ENCODE measurements at regions not wholly inside any gene's neighbourhood (a gene's known extent, or its start where the extent isn't known, plus 50 kb on each side); places are given as distances from the start of the nearest gene placed in this dataset.

GRCh38 chr9:73995836-73996235, 501.3 kb upstream of the RORB start:
- TF ChIP-seq, protein P1, sequence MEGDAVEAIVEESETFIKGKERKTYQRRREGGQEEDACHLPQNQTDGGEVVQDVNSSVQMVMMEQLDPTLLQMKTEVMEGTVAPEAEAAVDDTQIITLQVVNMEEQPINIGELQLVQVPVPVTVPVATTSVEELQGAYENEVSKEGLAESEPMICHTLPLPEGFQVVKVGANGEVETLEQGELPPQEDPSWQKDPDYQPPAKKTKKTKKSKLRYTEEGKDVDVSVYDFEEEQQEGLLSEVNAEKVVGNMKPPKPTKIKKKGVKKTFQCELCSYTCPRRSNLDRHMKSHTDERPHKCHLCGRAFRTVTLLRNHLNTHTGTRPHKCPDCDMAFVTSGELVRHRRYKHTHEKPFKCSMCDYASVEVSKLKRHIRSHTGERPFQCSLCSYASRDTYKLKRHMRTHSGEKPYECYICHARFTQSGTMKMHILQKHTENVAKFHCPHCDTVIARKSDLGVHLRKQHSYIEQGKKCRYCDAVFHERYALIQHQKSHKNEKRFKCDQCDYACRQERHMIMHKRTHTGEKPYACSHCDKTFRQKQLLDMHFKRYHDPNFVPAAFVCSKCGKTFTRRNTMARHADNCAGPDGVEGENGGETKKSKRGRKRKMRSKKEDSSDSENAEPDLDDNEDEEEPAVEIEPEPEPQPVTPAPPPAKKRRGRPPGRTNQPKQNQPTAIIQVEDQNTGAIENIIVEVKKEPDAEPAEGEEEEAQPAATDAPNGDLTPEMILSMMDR (IDR thresholded peaks at IDR 0.05): no peak
- no peak for TF ChIP-seq POLR2A (IDR thresholded peaks at IDR 0.05)
